H9 (cell line): ENCODE measurements at regions not wholly inside any gene's neighbourhood (a gene's known extent, or its start where the extent isn't known, plus 50 kb on each side); places are given as distances from the start of the nearest gene placed in this dataset.

Source experiments
- DNase-seq: peaks from one replicate; pipeline ENCODE4 v3.0.0-alpha.2; 2017
- H2AFZ ChIP-seq: one replicate; pipeline ENCODE4 v1.6.1; 2013; ENCODE audit warnings: mild to moderate bottlenecking, low read length, control low read depth, moderate library complexity
- H2AK5ac ChIP-seq: 2 replicates; pipeline ENCODE4 v1.6.1; 2013; ENCODE audit warnings: low read length, control low read depth, mixed read lengths; ENCODE audit not compliant: insufficient read length
- H2BK120ac ChIP-seq: one replicate; pipeline ENCODE4 v1.6.1; 2013; ENCODE audit warnings: low read depth, mild to moderate bottlenecking, low read length, control low read depth, inconsistent platforms; ENCODE audit not compliant: poor library complexity, severe bottlenecking
- H2BK12ac ChIP-seq: 2 replicates; pipeline ENCODE4 v1.6.1; 2013; ENCODE audit warnings: low read length, control low read depth, mixed read lengths, low read depth; ENCODE audit not compliant: insufficient read length
- H2BK15ac ChIP-seq: 2 replicates; pipeline ENCODE4 v1.6.1; 2013; ENCODE audit warnings: low read depth, low read length, control low read depth
- H2BK20ac ChIP-seq: one replicate; pipeline ENCODE4 v1.6.1; 2013; ENCODE audit warnings: low read depth, mild to moderate bottlenecking, low read length, control low read depth, inconsistent platforms; ENCODE audit not compliant: poor library complexity, severe bottlenecking
- H2BK5ac ChIP-seq: 2 replicates; pipeline ENCODE4 v1.6.1; 2013; ENCODE audit warnings: low read length, control low read depth, mixed read lengths; ENCODE audit not compliant: insufficient read length
- H3K14ac ChIP-seq: 2 replicates; pipeline ENCODE4 v1.6.1; 2013; ENCODE audit warnings: low read length, control low read depth; ENCODE audit not compliant: insufficient read depth
- H3K18ac ChIP-seq: 2 replicates; pipeline ENCODE4 v1.6.1; 2013; ENCODE audit warnings: low read depth, mild to moderate bottlenecking, mixed read lengths, low read length, control low read depth; ENCODE audit not compliant: insufficient read length
- H3K23ac ChIP-seq: 2 replicates; pipeline ENCODE4 v1.6.1; 2013; ENCODE audit warnings: low read length, control low read depth, mixed read lengths, low read depth; ENCODE audit not compliant: insufficient read length
- H3K23me2 ChIP-seq: 2 replicates; pipeline ENCODE4 v1.6.1; 2013; ENCODE audit warnings: low read depth, mild to moderate bottlenecking, mixed read lengths, low read length, control low read depth; ENCODE audit not compliant: insufficient read length, poor library complexity, severe bottlenecking
- H3K27ac ChIP-seq: 2 replicates; pipeline ENCODE4 v1.5.1; 2013; ENCODE audit warnings: low read length, control low read depth, mixed read lengths, low read depth; ENCODE audit not compliant: insufficient read length
- H3K27me3 ChIP-seq: 2 replicates; pipeline ENCODE4 v1.6.1; 2013; ENCODE audit warnings: low read length, control low read depth, inconsistent platforms; ENCODE audit not compliant: insufficient read depth
- H3K4ac ChIP-seq: 2 replicates; pipeline ENCODE4 v1.6.1; 2013; ENCODE audit warnings: low read depth, mild to moderate bottlenecking, control low read depth, inconsistent platforms, low read length, moderate library complexity
- H3K4me1 ChIP-seq: 2 replicates; pipeline ENCODE4 v1.6.1; 2013; ENCODE audit warnings: low read length, control low read depth, inconsistent platforms; ENCODE audit not compliant: insufficient read depth
- H3K4me2 ChIP-seq: 2 replicates; pipeline ENCODE4 v1.6.1; 2013; ENCODE audit warnings: low read length, control low read depth, mixed read lengths; ENCODE audit not compliant: insufficient read length, insufficient read depth
- H3K56ac ChIP-seq: 2 replicates; pipeline ENCODE4 v1.6.1; 2013; ENCODE audit warnings: low read depth, mild to moderate bottlenecking, mixed read lengths, low read length, control low read depth; ENCODE audit not compliant: insufficient read length
- H3K79me1 ChIP-seq: 2 replicates; pipeline ENCODE4 v1.6.1; 2013; ENCODE audit warnings: low read depth, mild to moderate bottlenecking, moderate library complexity, low read length, control low read depth, inconsistent platforms; ENCODE audit not compliant: insufficient read depth, poor library complexity, severe bottlenecking
- H3K79me2 ChIP-seq: 2 replicates; pipeline ENCODE4 v1.6.1; 2013; ENCODE audit warnings: low read length, control low read depth, inconsistent platforms; ENCODE audit not compliant: insufficient read depth
- H3K9ac ChIP-seq: 2 replicates; pipeline ENCODE4 v1.6.1; 2013; ENCODE audit warnings: low read length, control low read depth, mixed read lengths; ENCODE audit not compliant: insufficient read length; ENCODE audit errors: extremely low read depth
- H3K9me3 ChIP-seq: one replicate; pipeline ENCODE4 v1.6.1; 2013; ENCODE audit warnings: low read depth, low read length, inconsistent platforms; ENCODE audit not compliant: control insufficient read depth
- H3T11ph ChIP-seq: one replicate; pipeline ENCODE4 v1.6.1; 2013; ENCODE audit warnings: mild to moderate bottlenecking, low read length, control low read depth, inconsistent platforms
- H4K20me1 ChIP-seq: one replicate; pipeline ENCODE4 v1.6.1; 2013; ENCODE audit not compliant: control insufficient read depth, insufficient read length, insufficient read depth
- H4K5ac ChIP-seq: 2 replicates; pipeline ENCODE4 v1.6.1; 2013; ENCODE audit warnings: low read depth, mild to moderate bottlenecking, mixed read lengths, low read length, control low read depth; ENCODE audit not compliant: insufficient read length
- H4K8ac ChIP-seq: replicated peaks from 2 replicates; pipeline ENCODE4 v1.6.1; 2013; ENCODE audit warnings: low read length, control low read depth, mixed read lengths, low read depth; ENCODE audit not compliant: insufficient read length
- H4K91ac ChIP-seq: 2 replicates; pipeline ENCODE4 v1.6.1; 2013; ENCODE audit warnings: low read depth, mild to moderate bottlenecking, moderate library complexity, mixed read lengths, low read length, control low read depth; ENCODE audit not compliant: insufficient read length
- H3K27ac Mint-ChIP-seq, 3 experiments: 2 replicates in 2 of 3; 3 replicates in 1 of 3; pipeline ENCODE4 v1.8.0; 2020 to 2021; ENCODE audit warnings: mixed read lengths in 3 of 3, mild to moderate bottlenecking in 1 of 3, moderate library complexity in 1 of 3
- H3K27me3 Mint-ChIP-seq: 2 replicates; pipeline ENCODE4 v1.8.0; 2021; ENCODE audit warnings: low read depth, mild to moderate bottlenecking, moderate library complexity, mixed read lengths
- H3K36me3 Mint-ChIP-seq, 3 experiments: 2 replicates in 2 of 3; 3 replicates in 1 of 3; pipeline ENCODE4 v1.8.0; 2020 to 2021; ENCODE audit warnings: low read depth in 3 of 3, mixed read lengths in 3 of 3; ENCODE audit not compliant: insufficient read depth in 1 of 3
- H3K4me1 Mint-ChIP-seq, 2 experiments: 2 replicates each; pipeline ENCODE4 v1.8.0; 2020; ENCODE audit warnings: mixed read lengths in 2 of 2
- H3K4me3 Mint-ChIP-seq, 2 experiments: 2 replicates in 1 of 2; 3 replicates in 1 of 2; pipeline ENCODE4 v1.8.0; 2020 to 2021; ENCODE audit warnings: mild to moderate bottlenecking in 2 of 2, mixed read lengths in 2 of 2, moderate library complexity in 1 of 2
- H3K9me3 Mint-ChIP-seq, 2 experiments: 2 replicates in 1 of 2; 3 replicates in 1 of 2; pipeline ENCODE4 v1.8.0; 2020; ENCODE audit warnings: mild to moderate bottlenecking in 2 of 2, mixed read lengths in 2 of 2, moderate library complexity in 1 of 2
- WGBS: extraction: QIAGEN DNeasy Blood & Tissue Kit; methylation state at CpG from one replicate; pipeline ENCODE4 v1.1.7; 2013; ENCODE audit warnings: missing lambda C conversion rate, low lambda C conversion rate, mixed read lengths; ENCODE audit not compliant: insufficient read length; ENCODE audit errors: extremely low coverage; 5-methylcytosine and 5-hydroxymethylcytosine counted together
- TF ChIP-seq, protein P1 (sequence below): fragments of 200-600 bp; sonication (generic); conservative IDR thresholded peaks from 3 replicates; pipeline ENCODE4 v1.8.0; 2021; ENCODE audit warnings: antibody characterized with exemption, mild to moderate bottlenecking

DNA sequence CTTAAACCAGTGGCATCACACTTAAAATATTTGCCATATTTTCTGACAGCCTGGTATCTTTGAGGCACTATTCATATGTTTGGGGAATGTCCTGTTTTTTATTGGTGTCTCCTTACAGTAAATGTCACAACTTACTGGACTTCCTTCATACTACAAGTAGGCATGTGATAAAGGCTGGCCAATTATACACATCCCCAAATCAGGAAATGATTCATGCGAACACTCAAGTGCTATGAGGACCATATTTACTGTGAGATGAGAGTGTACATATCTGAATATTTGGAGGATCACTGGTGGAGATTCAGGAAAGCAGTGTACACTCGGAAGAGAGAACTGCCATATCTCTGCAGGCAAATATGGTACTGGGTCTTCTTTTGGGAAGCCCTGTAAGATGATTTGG, 913.8 kb upstream of the CHORDC1 start:
- no peaks in the 10 kb centered on the region for H3K9me3 ChIP-seq
- H3K27me3 ChIP-seq = no peaks in the 10 kb centered on the region
- H3K79me1 ChIP-seq = no peaks in the 10 kb centered on the region
- no peak overlapping the region for H3K56ac ChIP-seq
- no peak overlapping the region for H2BK12ac ChIP-seq
- H4K20me1 ChIP-seq = no peaks in the 10 kb centered on the region
- H3K27ac ChIP-seq = no peak overlapping the region
- no peak overlapping the region for H3K9ac ChIP-seq
- Mint-ChIP-seq H3K9me3 (no peaks in the 10 kb centered on the region), H3K27ac (no peak overlapping the region), H3K36me3 (no peaks in the 10 kb centered on the region), H3K27me3 (no peaks in the 10 kb centered on the region), H3K4me1 (no peaks in the 10 kb centered on the region), H3K4me3 (no peak overlapping the region)
- no peak overlapping the region for H3T11ph ChIP-seq
- H3K79me2 ChIP-seq = no peaks in the 10 kb centered on the region
- H2BK15ac ChIP-seq = no peak overlapping the region
- no peak overlapping the region for H2AK5ac ChIP-seq
- H3K18ac ChIP-seq = no peak overlapping the region
- no peak overlapping the region for H2AFZ ChIP-seq
- H3K4ac ChIP-seq = no peak overlapping the region
- H3K14ac ChIP-seq = no peak overlapping the region
- no peak overlapping the region for H4K91ac ChIP-seq
- no peak for DNase-seq
- H2BK20ac ChIP-seq = no peak overlapping the region
- no peak overlapping the region for H2BK120ac ChIP-seq
- no peaks in the 10 kb centered on the region for H3K4me1 ChIP-seq
- H4K5ac ChIP-seq = no peak overlapping the region
- H2BK5ac ChIP-seq = no peak overlapping the region
- no peak overlapping the region for H3K4me2 ChIP-seq
- no peaks in the 10 kb centered on the region for H3K23me2 ChIP-seq
- H4K8ac ChIP-seq = no peak overlapping the region
- TF ChIP-seq, protein P1, sequence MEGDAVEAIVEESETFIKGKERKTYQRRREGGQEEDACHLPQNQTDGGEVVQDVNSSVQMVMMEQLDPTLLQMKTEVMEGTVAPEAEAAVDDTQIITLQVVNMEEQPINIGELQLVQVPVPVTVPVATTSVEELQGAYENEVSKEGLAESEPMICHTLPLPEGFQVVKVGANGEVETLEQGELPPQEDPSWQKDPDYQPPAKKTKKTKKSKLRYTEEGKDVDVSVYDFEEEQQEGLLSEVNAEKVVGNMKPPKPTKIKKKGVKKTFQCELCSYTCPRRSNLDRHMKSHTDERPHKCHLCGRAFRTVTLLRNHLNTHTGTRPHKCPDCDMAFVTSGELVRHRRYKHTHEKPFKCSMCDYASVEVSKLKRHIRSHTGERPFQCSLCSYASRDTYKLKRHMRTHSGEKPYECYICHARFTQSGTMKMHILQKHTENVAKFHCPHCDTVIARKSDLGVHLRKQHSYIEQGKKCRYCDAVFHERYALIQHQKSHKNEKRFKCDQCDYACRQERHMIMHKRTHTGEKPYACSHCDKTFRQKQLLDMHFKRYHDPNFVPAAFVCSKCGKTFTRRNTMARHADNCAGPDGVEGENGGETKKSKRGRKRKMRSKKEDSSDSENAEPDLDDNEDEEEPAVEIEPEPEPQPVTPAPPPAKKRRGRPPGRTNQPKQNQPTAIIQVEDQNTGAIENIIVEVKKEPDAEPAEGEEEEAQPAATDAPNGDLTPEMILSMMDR = no peak
- H3K23ac ChIP-seq = no peak overlapping the region
- no CpG with 5 or more reads among the region's 2 CpGs for WGBS
